GM19397 (cell line): ENCODE measurements at regions not wholly inside any gene's neighbourhood (a gene's known extent, or its start where the extent isn't known, plus 50 kb on each side); places are given as distances from the start of the nearest gene placed in this dataset.

Experiments used
- ATAC-seq: cut with Tn5 transposase; IDR thresholded peaks from one replicate; pipeline ENCODE4 v1.9.1; 2021; ENCODE audit warnings: mild to moderate bottlenecking, moderate library complexity; ENCODE audit not compliant: unreplicated experiment

DNA sequence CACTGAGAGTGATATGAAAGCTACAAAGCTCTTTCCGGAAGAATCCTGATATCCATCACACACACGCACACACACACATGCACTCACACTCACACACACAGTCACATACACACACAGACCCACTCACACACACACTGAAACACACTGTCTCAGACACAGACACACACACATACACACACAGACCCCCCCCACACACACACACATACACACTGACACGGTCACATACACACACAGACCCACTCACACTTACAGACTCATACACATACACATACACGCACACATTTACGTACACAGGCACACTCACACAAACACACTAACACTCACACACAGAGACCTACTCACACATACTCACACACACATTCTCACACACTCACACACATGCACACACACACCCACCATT lies 58.6 kb downstream of the LIG4 start:
- ATAC-seq: no peak

GRCh38 chr13:108155185-108156106 lies 59.9 kb downstream of the LIG4 start:
- ATAC-seq: peak; percentile 61

GRCh38 chr13:108154421-108154858 lies 60.9 kb downstream of the LIG4 start:
- no peak for ATAC-seq

DNA sequence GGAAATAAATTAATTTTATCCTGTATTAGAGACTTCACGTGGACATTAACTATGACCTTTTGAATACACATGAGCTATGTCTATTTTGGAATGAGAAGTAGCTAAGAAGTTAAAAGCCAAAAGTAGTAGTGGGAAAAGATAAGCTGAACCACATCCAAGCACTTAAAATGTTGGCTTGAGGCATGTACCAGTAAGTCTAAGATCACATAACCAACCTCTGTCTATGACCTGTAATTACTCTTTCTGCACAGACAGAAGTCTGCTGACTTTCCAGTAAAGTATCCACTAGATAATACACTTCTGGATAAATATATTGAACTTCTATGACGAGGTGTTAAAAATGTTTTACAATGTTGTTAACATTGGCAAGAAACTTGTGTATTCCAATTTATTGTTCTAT lies 68.7 kb downstream of the LIG4 start:
- ATAC-seq: no peak

DNA sequence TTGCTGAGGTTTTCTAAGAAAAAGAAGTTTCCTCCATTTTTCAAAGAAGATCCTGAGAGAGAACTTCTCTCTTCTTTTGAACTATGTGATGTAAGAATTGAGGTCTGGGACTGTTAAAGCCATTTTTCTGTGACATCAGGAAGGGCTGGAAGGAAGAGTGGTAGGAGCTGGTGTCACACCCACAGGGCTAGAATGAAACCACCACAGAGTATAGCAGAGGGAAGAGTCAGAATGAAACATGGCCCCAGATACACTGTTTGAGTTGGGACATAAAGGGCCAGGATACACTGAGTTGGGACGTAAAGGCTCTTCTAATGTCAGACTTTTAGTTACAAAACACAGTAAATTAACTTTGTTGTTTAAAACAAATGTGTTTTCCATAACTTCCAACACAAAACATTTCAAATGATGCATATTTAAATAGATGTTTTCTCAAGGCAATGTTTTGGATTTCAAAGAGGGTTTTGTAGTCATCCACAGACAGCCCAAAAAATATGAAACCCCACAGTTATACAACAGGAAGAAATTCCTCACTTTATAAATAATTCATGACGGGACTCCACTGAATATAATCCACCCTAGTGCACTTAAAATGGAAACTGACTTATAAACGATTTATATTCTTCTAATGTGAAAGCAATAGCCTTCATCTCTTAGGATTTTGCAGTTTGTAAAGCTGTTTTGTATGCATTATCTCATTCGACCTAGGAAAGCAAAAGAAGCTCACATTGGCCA lies 72.5 kb downstream of the LIG4 start:
- no peak for ATAC-seq

DNA sequence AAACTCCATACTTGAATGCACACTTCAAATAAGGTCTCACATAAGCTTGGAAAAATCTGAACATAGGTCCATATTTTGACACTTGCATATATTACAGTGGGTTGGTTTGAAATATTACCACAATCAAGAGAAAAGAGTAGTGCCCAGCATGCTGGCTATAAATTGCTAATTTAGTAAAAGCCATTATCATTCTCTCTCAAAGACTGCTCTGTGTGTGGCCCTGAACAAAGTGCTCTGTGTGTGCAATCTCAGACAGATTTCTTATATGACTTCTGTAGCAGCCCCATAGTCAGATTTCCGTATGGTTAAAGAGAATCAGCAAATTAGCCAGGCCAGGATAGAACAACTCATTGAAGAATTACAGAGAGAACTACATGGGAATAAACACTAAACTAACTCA lies 78.2 kb downstream of the LIG4 start:
- ATAC-seq: no peak

GRCh38 chr13:108127406-108127805 lies 87.9 kb downstream of the LIG4 start:
- no peak for ATAC-seq

DNA sequence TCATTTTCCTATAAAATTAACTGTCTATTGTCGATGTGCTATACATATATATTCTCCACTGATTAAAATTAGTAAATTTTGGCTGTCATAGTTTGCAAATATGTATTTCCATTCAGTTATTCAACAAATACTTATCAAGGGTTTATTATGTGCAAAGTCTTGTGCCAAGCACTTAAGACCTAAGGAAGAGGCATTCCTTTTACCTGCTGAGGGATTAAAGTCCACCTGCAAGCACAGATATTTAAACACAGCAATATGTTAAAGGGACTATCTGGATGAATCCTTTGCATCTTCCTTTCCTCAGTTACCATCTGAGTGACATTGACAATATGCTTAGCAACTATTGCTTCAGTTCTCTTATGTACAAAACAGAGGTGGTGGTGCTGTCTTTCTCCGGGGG lies 89.3 kb downstream of the LIG4 start:
- ATAC-seq: no peak

DNA sequence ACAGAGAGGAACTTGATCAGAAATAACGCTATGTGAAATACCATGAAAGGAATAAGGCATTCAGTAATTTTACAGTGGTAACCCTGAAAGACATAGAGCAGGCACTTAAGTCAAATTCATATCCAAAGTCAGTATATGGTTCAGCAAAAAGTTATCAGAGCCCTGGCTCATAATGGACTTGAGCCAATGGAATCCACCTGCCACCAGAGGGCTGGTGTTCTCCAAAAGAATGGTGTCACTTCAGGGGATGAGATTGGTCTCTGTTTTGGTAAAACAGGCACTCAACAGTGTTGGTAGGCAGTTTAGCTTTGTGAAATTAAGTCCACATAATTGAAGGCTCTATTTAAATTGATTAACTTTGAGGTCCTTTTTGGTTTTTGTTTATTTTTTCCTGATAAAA lies 93.9 kb downstream of the LIG4 start:
- ATAC-seq: no peak

GRCh38 chr13:108120856-108121255 lies 94.5 kb downstream of the LIG4 start:
- no peak for ATAC-seq

DNA sequence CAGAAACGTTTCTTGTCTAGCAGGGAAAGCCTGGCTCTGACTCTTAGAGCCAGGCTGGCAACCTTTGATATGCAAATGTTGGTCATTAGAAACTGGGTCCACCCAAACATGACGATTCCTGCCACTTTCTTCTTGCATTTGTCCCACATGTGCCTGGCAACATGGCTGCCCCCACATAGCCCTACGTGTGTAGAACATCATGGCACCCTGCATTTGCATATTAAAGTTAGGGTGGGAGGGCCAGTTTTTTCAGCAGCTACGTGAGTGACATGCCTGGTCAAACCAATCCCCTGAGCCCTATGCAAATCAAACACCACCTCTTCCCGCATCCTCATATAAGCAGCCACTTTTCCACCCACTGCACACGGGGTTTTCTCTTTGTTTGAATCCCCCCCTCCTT lies 95.0 kb downstream of the LIG4 start:
- no peak for ATAC-seq

- ATAC-seq: no peak
These were observed 99.6 kb downstream of the LIG4 start for GRCh38 chr13:108115738-108116137.

DNA sequence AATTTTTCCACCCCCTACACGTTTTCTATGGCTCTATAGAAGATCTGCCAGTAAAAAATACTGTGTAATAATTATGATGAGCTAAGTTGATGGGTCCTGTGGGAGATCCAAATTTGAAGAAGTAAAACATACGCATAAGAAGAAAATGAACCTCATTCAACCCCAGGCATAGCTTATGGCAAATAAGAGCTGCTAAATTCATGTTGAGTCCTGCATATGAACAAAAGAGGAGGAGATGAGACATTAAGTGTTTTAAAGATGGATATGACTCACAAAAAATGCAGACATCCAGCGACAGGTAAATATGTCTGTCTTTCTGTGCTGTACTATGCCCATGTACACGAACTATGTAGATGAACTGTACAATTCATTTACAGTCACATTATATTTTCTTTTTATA lies 101.9 kb downstream of the LIG4 start:
- ATAC-seq: no peak

DNA sequence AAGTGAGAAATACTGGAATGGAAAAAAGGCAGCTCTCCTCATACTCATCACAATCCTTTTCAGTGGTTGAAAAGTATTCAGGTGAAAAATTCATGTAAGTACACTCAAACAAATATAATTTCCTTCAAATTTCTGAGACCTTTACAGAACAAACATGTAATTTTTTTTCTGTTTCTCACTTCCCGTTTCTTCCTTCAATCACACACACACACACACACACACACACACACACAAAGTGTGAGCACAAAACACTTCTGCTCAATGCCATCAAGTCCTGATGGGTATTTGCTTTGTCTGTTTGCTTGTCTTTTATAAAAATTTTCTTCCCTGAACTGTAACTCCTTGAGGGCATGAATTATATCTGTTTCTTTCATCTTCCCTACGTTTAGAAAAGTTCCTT lies 110.6 kb downstream of the LIG4 start:
- no peak for ATAC-seq

GRCh38 chr13:108102771-108103170 lies 112.6 kb downstream of the LIG4 start:
- no peak for ATAC-seq

GRCh38 chr13:108096301-108096915 lies 118.9 kb downstream of the LIG4 start:
- ATAC-seq: no peak

GRCh38 chr13:108095036-108095435 lies 120.3 kb downstream of the LIG4 start:
- ATAC-seq: no peak

DNA sequence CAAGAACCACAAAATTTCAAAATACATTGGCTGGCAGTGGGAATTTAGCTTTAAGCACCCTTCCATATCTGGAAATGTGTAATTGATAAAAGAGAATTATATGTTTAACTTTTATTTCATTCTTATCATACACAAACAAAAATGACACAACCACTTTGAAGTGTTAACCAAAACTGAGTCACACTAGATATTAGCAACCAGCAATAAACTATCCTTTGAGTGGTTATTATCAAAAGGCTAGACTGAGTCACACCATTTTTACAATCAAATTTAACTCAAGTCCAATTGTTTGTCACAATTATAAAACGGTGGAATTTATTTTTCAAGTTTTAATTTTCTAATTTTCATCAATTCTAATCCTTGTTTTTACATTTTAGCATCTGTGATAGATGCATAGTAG lies 121.7 kb downstream of the LIG4 start:
- ATAC-seq: no peak

- no peak for ATAC-seq
These were observed 127.5 kb downstream of the LIG4 start for GRCh38 chr13:108087810-108088209.

- ATAC-seq: no peak
These were observed 128.7 kb downstream of the LIG4 start for GRCh38 chr13:108086678-108087077.

GRCh38 chr13:108084840-108085239 lies 130.5 kb downstream of the LIG4 start:
- ATAC-seq: no peak

DNA sequence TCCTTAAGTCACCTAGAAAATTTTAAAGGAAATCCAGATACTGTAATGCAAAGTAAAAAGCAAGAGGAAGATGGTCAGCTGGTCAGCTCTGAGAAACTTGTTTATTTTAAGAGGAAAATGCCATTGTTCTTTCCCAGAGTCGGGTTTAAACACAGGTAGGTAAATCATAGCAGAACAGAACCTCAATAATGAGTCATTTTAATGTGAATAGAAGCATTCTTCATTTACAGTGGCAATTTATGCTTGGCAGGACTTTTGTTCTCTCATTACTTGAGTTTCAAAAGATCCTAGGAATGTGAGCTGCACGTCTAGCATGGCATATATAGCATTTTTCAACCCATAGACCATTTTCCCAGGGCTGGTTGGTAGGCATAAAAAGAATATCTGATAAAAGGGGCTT lies 132.3 kb downstream of the LIG4 start:
- no peak for ATAC-seq
